GM03348 (cell line): ENCODE measurements at regions not wholly inside any gene's neighbourhood (a gene's known extent, or its start where the extent isn't known, plus 50 kb on each side); places are given as distances from the start of the nearest gene placed in this dataset.
"Not testable (repeated sequence)": the region's sequence is repeated elsewhere in the genome, so short reads cannot be mapped to it uniquely, and the experiment has no call there.

Experiments
- DNase-seq: peaks from one replicate; pipeline ENCODE4 v3.0.0; 2012; ENCODE audit warnings: low spot score

DNA sequence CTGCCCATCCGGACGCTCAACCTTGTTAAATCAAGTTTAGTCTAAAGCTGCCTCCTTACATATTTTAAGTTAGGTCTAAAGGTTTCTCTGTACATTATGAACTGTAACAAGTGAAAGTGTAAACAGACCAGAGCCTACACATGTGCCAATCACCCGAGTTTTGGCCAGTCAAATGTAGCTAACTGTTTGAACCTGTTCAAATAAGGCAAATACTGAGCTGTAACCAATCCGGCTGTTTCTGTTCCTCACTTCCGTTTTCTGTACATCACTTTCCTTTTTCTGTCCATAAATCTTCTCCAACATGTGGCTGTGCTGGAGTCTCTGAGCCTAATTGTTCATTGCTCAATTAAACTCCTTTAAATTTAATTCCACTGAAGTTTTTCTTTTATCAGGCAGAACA is 113.3 kb upstream of the SHISA3 start:
- DNase-seq: no peak

DNA sequence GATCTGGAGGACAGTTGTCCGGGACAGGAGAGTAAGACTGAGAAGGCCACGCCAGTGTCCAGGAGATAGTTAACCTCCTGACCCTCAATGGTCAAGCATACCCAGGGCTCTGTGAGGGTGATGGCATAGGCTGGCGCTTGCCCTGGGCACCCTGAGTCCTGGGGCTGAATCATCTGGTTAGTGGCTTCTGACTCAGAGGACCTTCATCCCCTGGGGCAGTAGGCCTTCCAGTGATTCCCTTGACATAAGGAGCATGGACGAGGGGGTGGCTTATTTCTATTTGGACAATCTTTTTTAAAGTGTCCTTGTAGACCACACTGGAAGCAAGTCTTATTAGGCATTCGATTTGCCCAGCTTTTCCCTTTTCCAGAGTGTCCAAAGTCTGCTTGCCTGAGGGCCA is 108.4 kb upstream of the SHISA3 start:
- DNase-seq: not testable (repeated sequence)

DNA sequence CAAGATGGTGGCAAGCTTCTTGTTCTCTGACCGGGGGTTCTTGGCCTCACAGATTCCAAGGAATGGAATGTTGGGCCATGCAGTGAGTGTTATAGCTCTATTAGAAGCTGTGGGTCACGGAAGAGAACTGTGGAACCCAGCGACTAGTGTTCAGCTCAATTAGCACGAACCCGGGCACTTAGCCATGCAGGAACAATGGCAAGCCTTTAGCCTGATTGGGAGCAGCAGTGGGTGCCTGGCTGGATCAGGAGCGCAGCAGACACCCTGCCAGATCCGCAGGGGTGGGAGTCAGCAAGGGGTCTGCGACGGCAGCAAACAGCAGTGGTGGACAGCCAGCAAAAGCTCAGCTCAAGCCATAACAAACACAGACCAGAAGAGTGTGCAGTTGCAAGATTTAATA is 105.1 kb upstream of the SHISA3 start:
- DNase-seq: not testable (repeated sequence)

DNA sequence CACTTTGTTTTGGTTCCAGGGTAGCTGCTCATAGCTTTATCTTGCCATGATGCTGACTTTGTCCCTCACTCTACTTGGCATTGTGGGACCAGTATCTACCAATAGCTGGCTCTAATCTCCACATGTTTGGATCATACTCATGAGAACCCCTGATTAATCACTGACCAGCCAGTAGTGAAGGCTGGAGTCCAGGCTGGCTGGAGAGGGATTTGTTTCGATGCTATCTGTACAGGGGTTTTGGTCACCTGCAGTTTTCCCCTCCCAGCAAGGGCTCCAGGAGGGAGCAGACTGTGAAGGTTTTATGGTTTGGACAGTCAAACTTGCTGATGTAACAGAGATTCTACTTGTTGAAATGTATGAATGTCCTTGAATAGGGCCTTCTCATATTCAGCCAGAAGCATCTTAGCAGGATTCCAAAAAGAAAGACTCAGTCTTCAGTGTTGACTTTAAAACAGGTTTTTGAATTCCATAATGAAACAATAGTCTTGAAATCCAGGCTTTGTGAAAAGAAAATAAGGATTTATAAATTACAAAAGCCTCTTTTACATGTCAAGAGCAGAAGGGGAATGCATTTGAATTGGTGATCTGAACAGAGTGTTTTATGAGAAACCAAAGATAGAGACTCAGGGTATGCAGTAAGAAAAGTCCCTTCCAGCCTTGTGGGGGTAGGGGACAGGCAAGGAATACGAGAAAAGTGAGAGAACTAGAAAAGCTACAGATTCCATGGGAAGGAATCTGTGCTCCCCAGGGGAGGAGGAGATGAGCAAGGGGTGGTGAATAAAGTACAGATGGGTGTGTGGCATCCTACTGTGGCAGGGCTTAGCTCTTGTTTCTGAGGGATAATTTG is 103.1 kb upstream of the SHISA3 start:
- DNase-seq: no peak

DNA sequence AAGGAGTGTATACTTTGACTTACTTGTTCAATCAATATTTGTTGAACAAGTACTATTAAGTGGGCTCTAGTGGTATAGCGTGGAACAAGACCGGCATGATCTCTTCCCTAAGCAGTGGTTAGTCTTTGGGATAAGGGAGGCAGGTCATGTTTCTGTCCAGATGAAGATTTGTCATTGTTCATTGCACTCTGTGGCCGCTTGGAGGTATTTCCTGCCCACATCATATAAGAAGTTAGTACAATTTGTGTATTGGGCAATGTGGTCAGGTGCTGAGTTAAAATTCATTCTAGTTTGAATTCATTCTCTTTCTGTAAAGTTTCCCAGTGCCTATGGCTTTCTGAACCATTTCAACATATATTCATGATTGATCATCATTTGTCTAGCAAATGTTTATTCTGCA is 101.1 kb upstream of the SHISA3 start:
- DNase-seq: no peak

DNA sequence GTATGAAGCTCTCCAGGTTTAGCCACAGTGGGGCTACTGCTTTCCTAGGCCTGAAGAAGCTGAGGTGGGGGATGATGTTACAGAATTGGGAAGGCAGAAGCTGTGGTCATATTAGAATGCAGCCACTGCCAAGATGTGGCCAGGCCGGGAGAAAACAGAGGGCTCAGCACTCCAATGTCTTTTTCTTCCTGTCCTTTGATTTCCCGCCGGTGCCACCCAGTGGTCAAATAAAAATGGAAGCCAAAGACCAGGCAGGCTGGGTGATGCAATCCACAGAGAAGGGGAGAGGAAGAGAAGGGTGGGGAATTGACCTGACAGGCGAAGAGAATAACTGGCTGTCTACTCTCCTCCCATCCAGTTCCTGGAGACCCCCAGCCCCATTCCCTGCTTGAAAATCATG is 94.9 kb upstream of the SHISA3 start:
- DNase-seq: peak; percentile 30

DNA sequence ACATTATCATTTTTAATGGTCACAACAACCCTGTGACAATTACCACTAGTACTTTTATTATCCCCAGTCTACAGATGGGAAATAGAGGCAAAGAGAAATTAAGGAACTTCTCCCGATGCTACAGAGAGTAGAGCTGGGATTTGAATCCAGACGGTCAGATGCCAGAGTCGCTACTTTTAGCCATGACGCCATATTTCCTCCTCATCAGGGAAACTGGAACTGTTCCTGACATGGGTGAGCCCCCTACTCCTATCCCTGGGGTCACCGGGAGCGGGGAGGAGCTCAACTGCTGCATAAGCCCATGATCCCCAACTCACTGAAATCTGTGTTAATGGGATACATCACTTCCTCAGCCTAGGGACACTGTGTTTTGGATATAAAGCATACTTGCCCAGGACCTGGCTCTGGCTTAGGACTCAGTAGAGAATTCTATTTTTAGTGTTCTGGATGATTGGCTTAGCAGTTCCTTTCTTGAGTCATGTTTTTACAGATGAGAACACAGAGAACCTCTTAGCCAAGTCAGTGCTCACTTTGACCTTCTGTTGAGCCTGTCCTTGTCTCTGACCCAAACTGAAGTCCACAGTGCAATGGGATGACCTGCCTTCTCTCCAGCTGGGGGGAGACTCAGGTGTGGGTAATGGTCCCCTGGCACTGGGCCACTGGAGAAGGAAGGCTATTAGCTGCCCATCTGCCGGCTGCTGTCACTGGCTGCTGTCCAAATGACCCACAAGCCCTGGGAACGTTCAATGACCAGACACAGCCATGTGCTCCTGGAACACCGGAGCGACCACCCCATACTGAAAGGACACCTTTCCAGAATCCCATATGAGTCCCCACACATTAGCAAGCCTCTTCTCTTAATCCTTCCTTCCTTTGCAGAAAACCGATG is 90.8 kb upstream of the SHISA3 start:
- DNase-seq: no peak

DNA sequence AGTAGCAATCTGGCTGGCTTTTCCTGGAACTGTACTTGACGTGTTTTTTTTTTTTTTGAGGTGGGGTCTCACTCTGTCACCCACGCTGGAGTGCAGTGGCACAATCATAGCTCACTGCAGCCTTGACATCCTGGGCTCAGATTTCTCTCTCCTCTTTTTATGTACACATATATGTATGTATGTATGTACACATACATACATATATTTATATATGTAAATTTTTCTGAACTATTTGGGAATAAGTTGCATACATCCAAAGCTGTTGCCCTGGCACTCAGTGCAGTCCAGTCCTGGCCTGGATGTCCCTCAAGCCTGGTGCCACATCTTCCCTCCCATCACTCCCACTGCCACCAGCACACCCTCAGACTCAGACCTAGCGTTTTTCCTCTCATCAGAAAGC is 89.0 kb upstream of the SHISA3 start:
- no peak for DNase-seq

DNA sequence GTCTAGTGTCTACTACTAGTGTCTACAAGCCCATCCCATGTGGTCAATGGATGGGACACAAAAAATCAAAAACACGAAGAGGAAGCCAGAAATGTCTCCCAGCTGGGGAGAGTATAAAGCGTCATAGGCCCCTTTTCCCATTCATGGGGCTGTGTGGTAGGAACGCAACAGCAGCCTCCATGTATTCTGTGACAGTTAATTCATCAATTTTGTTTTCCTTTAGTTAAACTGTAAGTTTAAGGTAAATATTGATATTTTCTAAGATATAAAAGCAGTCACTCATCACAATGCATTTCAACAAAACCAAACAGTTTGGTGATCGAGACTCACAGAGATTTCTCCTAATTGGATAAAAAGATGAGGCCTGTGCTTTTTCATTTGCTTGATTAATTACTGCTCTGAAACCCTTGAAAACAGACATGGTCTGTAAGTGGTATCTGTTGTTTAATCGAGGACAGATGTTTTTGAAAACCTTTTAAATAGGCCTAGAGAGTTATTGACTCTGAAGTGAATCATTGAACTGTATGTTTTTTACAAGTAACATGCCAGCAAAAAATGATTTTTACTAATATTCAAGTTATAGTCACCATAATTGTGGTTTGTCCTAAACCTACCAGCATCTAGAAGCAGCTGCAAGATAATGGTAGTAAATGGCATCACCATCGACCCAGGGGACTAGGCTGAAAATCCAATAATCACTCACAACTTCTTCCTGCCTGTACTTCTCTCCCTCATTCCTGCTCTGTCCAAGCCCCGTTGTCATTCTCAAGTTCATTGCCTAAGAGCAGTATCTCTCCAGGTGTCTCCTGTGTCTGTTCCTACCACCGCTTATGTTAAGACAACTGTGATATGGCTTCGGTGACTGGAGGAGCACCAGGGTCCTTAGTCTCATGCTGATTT is 87.7 kb upstream of the SHISA3 start:
- DNase-seq: no peak

DNA sequence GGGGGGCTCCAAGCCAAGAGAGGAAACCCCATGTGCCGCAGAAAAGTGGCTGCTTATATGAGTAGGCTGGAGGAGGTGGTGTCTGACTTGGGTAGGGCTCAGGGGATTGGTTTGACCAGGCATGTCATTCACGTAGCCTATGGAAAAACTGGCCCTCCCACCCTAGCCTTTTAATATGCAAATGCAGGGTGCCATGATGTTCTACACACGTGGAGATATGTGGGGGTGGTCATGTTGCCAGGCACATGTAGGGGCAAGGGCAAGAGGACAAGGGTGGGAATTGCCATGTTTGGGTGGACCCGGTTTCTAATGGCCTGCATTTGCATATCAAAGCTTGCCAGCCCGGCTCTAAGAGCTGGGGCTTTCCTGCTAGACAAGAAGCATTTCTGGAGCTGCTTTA is 86.9 kb upstream of the SHISA3 start:
- DNase-seq: no peak

DNA sequence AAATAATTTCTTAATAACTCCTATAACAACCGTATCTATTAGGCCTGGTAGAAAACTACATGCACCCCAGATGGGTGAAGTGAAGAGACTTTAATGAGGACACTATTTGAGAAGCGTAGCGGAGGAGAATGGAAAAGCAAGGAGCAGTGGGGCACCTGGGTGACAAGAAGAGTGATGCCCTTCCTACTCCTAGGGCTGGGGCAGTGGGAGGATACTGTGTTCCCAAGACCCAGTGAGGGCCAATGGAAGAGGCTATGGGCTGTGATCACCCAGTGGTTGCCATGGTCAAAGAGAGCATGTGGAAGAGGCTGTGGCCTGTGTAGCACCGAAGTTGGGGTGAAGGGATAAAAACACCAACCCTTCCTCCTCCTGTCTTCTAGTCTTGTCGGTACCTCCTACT is 86.5 kb upstream of the SHISA3 start:
- DNase-seq: no peak

DNA sequence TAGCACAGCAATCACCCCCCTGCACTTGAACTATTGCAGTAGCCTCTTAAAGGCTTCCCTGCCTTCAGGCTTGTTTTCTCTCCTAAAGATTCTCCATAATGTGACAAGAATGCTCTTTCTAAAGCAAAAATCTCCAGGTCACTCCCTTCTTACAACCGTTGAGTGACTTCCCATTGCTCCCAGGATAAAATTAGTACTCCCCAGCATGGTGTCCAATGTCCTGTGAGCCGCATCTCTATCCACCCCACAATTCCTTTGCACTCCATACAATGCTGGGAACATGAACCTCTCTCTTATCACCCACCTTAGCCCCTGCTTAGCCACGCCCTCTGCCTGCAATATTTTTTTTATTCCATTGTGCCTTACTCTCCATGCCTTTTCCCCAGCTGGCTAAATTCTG is 85.7 kb upstream of the SHISA3 start:
- DNase-seq: no peak

DNA sequence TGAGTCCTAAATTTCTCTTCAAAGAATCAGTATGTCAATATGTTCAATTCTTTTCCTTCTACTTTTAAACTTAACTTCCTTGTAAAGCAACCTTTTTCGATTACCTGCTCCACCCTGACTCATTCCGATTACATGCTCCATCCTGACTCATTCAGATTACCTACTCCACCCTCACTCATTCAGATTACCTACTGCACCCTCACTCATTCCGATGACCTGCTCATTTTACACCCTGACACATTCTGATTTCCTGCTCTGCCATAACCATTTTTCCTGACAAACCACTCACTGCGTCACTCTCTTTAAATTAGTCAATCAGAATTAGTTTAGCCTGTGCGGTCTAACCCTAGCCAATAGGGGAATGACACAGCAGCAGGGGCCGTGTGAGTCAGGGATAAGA is 83.9 kb upstream of the SHISA3 start:
- not testable (repeated sequence) for DNase-seq

DNA sequence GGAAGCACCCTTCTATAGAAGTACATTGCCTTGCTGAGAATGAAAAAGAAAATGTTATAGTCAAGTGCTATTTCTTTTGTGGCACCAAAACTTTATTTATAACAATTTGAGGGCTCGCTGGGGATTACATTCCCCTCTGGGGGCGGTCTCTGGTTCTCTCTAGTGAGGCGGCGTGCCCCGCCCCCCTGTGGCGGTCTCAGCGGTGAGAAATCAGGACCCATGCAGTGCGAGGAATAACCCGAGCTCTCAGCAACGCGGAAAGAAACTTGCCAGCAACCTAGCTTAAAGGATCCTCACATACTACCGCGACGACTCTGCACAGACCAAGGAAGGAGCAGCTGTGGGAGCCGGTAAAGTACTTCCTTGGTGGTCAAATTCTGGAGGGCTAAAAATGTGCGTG is 83.4 kb upstream of the SHISA3 start:
- DNase-seq: no peak

DNA sequence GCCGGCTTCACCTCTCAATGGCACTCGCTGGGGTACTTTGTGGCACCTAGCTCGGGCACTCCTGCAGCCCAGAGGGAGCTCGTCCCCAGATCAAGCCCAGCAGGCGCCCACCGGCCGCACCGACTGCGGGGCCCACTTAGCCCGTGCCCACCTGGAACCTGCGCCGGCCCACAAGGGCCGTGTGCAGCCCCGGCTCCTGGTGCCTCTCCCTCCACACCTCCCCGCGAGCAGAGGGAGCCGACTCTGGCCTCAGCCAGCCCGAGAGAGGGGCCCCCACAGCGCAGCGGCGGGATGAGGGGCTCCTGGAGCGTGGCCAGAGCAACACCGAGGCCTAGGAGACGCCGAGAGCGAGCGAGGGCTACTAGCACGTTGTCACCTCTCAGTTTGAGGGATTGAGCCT is 82.1 kb upstream of the SHISA3 start:
- no peak for DNase-seq

DNA sequence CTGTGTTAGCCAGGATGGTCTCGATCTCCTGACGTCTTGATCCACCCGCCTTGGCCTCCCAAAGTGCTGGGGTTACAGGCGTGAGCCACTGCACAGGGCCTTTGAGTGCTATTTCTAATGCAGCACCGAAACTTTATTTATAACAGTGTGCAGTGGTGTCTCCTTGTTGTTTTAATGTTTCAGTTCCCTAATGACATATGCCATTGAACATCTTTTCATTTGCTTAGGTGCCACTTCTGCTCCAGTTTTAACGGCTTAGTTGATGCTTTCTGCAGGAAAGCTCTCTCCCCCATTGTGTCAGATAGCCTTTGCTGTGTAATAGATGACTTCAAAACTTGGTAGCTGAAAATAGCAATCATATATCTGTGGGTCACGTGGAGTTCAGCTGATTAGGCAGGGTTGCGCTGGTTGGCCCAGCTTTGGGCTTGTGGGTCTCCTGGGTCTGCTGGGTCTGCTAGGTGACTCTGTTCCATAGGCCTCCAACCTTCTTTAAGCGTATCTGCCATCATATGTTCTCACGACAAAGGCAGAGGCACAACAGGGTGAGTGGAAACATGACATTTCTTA is 76.4 kb upstream of the SHISA3 start:
- no peak for DNase-seq

DNA sequence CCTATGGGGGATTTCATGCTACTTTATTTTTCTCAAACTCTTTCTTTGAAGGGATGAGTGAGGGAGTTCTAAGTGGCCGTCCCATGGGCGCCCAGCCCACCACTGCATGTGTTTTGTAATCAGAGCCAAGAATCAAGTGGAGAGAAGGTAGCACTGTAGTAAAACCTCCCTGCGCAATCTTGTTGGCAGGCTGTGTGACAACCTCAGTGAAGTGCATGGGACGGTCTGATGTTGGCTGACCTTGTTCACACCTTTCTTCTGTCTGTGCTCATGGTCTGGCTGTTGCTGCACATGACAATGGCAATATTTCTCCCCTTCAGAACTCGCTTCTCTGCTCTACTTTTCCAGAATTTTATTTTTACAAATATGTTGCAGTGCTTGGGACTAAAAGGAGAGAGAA is 71.2 kb upstream of the SHISA3 start:
- DNase-seq: no peak

DNA sequence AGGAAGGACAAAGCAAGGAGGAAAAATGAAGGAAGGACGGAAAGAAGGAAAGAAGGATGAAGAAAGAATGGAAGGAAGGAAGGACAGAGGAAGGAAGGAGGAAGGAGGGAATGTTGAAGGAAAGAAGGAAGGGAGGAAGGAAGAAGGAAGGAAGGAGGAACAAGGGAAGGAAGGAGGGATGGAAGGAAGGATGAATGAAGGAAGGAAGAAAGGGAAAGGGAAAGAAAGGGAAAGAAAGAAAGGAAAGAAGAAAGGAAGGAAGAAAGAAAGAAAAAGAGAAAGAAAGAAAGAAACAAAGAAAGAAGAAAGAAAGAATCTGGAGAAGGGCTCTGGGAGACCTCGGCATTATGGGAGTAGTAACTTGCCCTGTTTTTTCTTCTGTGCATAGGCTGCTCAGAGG is 70.8 kb upstream of the SHISA3 start:
- no peak for DNase-seq

DNA sequence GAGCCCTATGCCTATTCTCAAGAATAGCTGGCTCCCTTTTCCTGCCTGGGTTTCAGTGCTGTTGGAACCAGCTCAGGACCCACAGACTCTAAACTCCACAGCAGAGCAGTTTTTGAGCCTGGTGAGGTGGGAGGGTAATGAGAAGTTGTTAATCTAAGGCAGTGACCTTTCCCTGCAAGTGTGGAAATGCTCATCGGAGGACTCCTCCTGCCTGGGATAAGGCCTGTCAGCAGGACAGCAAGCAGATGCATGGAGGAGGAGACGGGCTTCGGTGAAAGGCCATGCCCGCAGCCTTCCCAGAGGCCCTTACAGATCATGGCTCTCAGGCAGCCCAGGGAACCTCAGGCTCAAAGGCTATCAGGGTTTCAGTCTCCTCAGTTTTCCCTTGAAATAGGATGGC is 70.0 kb upstream of the SHISA3 start:
- no peak for DNase-seq

DNA sequence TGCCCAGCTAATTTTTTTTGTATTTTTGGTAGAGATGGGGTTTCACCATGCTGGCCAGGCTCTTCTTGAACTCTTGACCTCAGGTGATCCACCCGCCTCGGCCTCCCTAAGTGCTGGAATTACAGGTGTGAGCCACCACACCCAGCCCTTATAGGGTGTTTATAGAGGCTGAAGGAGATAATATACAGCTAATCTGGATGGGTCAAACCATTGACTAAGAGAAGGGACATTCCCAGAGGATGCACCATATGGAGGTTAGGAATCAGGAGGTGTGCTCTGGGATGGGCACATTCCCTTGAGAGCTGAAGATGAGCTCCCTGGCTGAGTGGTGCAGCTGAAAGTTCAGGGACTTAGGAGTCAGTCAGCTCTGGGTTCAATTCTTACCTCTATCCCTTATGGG is 68.3 kb upstream of the SHISA3 start:
- no peak for DNase-seq

DNA sequence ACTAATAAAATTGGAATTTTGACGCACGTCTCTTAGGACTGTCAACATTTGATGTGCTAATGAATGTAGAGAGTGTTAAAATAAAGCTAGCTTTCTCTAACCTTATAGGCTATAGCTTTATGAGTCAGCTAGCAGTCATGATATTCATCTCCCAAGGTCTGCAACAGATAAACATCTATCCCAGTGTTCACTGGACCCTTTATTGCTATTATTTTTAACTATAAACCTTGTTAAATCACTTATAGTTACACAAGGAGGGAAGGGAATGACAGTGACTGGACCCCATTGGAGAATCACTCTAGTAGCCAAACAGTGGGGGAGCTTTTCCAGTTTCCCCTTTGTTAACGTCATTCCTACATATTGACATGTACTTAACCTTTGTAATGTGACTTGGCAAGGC is 67.9 kb upstream of the SHISA3 start:
- DNase-seq: no peak

DNA sequence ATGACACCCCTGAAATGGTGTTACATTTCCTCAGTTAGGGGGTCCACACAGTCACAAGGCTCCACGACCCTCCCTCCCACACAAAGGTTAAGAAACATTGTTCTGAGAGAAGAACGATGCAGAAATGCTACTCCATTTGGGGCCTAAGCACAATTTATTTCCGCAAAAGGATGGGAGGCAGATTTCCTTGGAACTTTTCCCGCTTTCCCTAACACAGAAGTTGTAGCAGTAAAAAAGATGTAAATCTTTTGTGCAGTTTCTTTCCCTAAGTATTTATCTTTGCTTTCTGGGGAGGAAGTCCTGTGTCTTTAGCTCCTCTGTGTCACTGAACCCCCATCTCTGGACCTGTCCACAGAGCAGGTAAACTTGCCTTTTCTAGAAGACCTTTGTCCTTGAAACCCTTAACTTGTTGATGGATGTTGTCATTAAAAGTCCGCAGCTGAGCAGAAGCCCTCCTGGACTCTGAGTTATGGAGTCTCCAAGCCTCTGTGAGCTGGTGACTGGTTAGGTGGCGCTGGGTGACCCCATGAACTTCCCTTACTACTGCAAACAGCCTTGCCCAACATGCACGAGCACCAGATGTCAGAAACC is 67.2 kb upstream of the SHISA3 start:
- no peak for DNase-seq
